ENCODE measurements at regions not wholly inside any gene's neighbourhood (a gene's known extent, or its start where the extent isn't known, plus 50 kb on each side); places are given as distances from the start of the nearest gene placed in this dataset.

- TF ChIP-seq ZNF24 (IDR thresholded peaks at IDR 0.05) (no peak), DPF2 (IDR thresholded peaks at IDR 0.05) (no peak), USF2 (IDR thresholded peaks at IDR 0.05; ENCODE audit: borderline replicate concordance, low read depth, low read length) (no peak), E4F1 (IDR thresholded peaks at IDR 0.05; ENCODE audit: borderline replicate concordance, partially characterized antibody) (no peak)
These were observed 296.3 kb downstream of the DYSF start for GRCh38 chr2:71749671-71750101.

Data from GM12878 (cell line).